ENCODE measurements at regions not wholly inside any gene's neighbourhood (a gene's known extent, or its start where the extent isn't known, plus 50 kb on each side); places are given as distances from the start of the nearest gene placed in this dataset.

GRCh38 chr1:112805155-112805853 is 90.2 kb upstream of the PPM1J start:
- H3K27ac Mint-ChIP-seq = no peak overlapping the region
- no peak overlapping the region for H3K4me3 Mint-ChIP-seq
- no peaks in the 10 kb centered on the region for H3K36me3 Mint-ChIP-seq (ENCODE audit: low read depth)
- H3K27me3 Mint-ChIP-seq = no peaks in the 10 kb centered on the region
- no peaks in the 10 kb centered on the region for H3K9me3 Mint-ChIP-seq
- no peaks in the 10 kb centered on the region for H3K4me1 Mint-ChIP-seq (ENCODE audit: low read depth)

GRCh38 chr1:112803906-112804762 is 89.0 kb upstream of the PPM1J start:
- no peaks in the 10 kb centered on the region for H3K27me3 Mint-ChIP-seq
- no peak overlapping the region for H3K4me3 Mint-ChIP-seq
- no peaks in the 10 kb centered on the region for H3K9me3 Mint-ChIP-seq
- H3K27ac Mint-ChIP-seq = no peak overlapping the region
- H3K4me1 Mint-ChIP-seq (ENCODE audit: low read depth) = no peaks in the 10 kb centered on the region
- H3K36me3 Mint-ChIP-seq (ENCODE audit: low read depth) = no peaks in the 10 kb centered on the region

GRCh38 chr1:112800289-112800688 is 85.2 kb upstream of the PPM1J start:
- Mint-ChIP-seq H3K9me3 (no peaks in the 10 kb centered on the region), H3K4me1 (ENCODE audit: low read depth) (no peaks in the 10 kb centered on the region), H3K27ac (no peak overlapping the region), H3K36me3 (ENCODE audit: low read depth) (no peaks in the 10 kb centered on the region), H3K4me3 (no peak overlapping the region), H3K27me3 (no peaks in the 10 kb centered on the region)

- Mint-ChIP-seq H3K9me3 (no peaks in the 10 kb centered on the region), H3K27ac (no peak overlapping the region), H3K4me1 (ENCODE audit: low read depth) (no peaks in the 10 kb centered on the region), H3K27me3 (no peaks in the 10 kb centered on the region), H3K36me3 (ENCODE audit: low read depth) (no peaks in the 10 kb centered on the region), H3K4me3 (no peak overlapping the region)
Observed at GRCh38 chr1:112798292-112798691, 83.2 kb upstream of the PPM1J start.

GRCh38 chr1:112797224-112797623 is 82.1 kb upstream of the PPM1J start:
- Mint-ChIP-seq H3K9me3 (no peaks in the 10 kb centered on the region), H3K27me3 (no peaks in the 10 kb centered on the region), H3K36me3 (ENCODE audit: low read depth) (no peaks in the 10 kb centered on the region), H3K4me1 (ENCODE audit: low read depth) (no peaks in the 10 kb centered on the region), H3K4me3 (no peak overlapping the region), H3K27ac (no peak overlapping the region)

GRCh38 chr1:112794654-112795239 is 79.6 kb upstream of the PPM1J start:
- no peak overlapping the region for H3K27ac Mint-ChIP-seq
- H3K36me3 Mint-ChIP-seq (ENCODE audit: low read depth) = no peaks in the 10 kb centered on the region
- H3K4me3 Mint-ChIP-seq = no peak overlapping the region
- no peaks in the 10 kb centered on the region for H3K4me1 Mint-ChIP-seq (ENCODE audit: low read depth)
- no peaks in the 10 kb centered on the region for H3K27me3 Mint-ChIP-seq
- no peaks in the 10 kb centered on the region for H3K9me3 Mint-ChIP-seq

- Mint-ChIP-seq H3K9me3 (no peaks in the 10 kb centered on the region), H3K27me3 (no peaks in the 10 kb centered on the region), H3K27ac (no peak overlapping the region), H3K4me3 (no peak overlapping the region), H3K36me3 (ENCODE audit: low read depth) (no peaks in the 10 kb centered on the region), H3K4me1 (ENCODE audit: low read depth) (no peaks in the 10 kb centered on the region)
Observed at GRCh38 chr1:112793631-112794565, 78.8 kb upstream of the PPM1J start.

GRCh38 chr1:112791723-112792104 is 76.6 kb upstream of the PPM1J start:
- Mint-ChIP-seq H3K4me1 (ENCODE audit: low read depth) (no peaks in the 10 kb centered on the region), H3K36me3 (ENCODE audit: low read depth) (no peaks in the 10 kb centered on the region), H3K4me3 (no peak overlapping the region), H3K9me3 (no peaks in the 10 kb centered on the region), H3K27ac (no peak overlapping the region), H3K27me3 (no peaks in the 10 kb centered on the region)

GRCh38 chr1:112790920-112791722 is 76.0 kb upstream of the PPM1J start:
- H3K4me3 Mint-ChIP-seq = no peak overlapping the region
- H3K4me1 Mint-ChIP-seq (ENCODE audit: low read depth) = no peaks in the 10 kb centered on the region
- no peaks in the 10 kb centered on the region for H3K36me3 Mint-ChIP-seq (ENCODE audit: low read depth)
- H3K9me3 Mint-ChIP-seq = no peaks in the 10 kb centered on the region
- no peak overlapping the region for H3K27ac Mint-ChIP-seq
- H3K27me3 Mint-ChIP-seq = no peaks in the 10 kb centered on the region

- Mint-ChIP-seq H3K36me3 (ENCODE audit: low read depth) (no peaks in the 10 kb centered on the region), H3K27me3 (peaks cover 1% of the 10 kb centered on the region), H3K4me1 (ENCODE audit: low read depth) (no peaks in the 10 kb centered on the region), H3K9me3 (no peaks in the 10 kb centered on the region), H3K27ac (no peak overlapping the region), H3K4me3 (no peak overlapping the region)
Observed at GRCh38 chr1:112788561-112788960, 73.4 kb upstream of the PPM1J start.

- no peaks in the 10 kb centered on the region for H3K9me3 Mint-ChIP-seq
- no peak overlapping the region for H3K4me3 Mint-ChIP-seq
- H3K36me3 Mint-ChIP-seq (ENCODE audit: low read depth) = no peaks in the 10 kb centered on the region
- peaks cover 5% of the 10 kb centered on the region for H3K27me3 Mint-ChIP-seq
- no peak overlapping the region for H3K27ac Mint-ChIP-seq
- no peaks in the 10 kb centered on the region for H3K4me1 Mint-ChIP-seq (ENCODE audit: low read depth)
Observed at GRCh38 chr1:112788054-112788453, 72.9 kb upstream of the PPM1J start.

- no peaks in the 10 kb centered on the region for H3K4me1 Mint-ChIP-seq (ENCODE audit: low read depth)
- H3K4me3 Mint-ChIP-seq = no peak overlapping the region
- H3K27ac Mint-ChIP-seq = no peak overlapping the region
- peaks cover 5% of the 10 kb centered on the region for H3K27me3 Mint-ChIP-seq
- H3K9me3 Mint-ChIP-seq = no peaks in the 10 kb centered on the region
- no peaks in the 10 kb centered on the region for H3K36me3 Mint-ChIP-seq (ENCODE audit: low read depth)
Observed at GRCh38 chr1:112783059-112783458, 67.9 kb upstream of the PPM1J start.

- no peaks in the 10 kb centered on the region for H3K9me3 Mint-ChIP-seq
- no peaks in the 10 kb centered on the region for H3K4me1 Mint-ChIP-seq (ENCODE audit: low read depth)
- H3K27me3 Mint-ChIP-seq = peaks cover 5% of the 10 kb centered on the region
- no peak overlapping the region for H3K4me3 Mint-ChIP-seq
- H3K27ac Mint-ChIP-seq = no peak overlapping the region
- H3K36me3 Mint-ChIP-seq (ENCODE audit: low read depth) = no peaks in the 10 kb centered on the region
Observed at GRCh38 chr1:112779665-112780526, 64.8 kb upstream of the PPM1J start.

Measured in stimulated activated naive CD8-positive, alpha-beta T cell treated with anti-CD3 and anti-CD28 coated beads, Interleukin-15, Interleukin-2, amounts not matched to agents 100 ng/mL and 50 ng/mL, for 24 hours (primary cell).